GM20000 (cell line): ENCODE measurements at regions not wholly inside any gene's neighbourhood (a gene's known extent, or its start where the extent isn't known, plus 50 kb on each side); places are given as distances from the start of the nearest gene placed in this dataset.

Source experiments
- DNase-seq: peaks from one replicate; pipeline ENCODE4 v3.0.0; 2012; ENCODE audit warnings: low spot score
- TF ChIP-seq, protein P1 (sequence below): IDR thresholded peaks from 2 replicates; pipeline ENCODE4 v1.5.1; 2012; ENCODE audit warnings: mild to moderate bottlenecking, control low read depth; ENCODE audit errors: extremely low read depth, missing control alignments

- TF ChIP-seq, protein P1, sequence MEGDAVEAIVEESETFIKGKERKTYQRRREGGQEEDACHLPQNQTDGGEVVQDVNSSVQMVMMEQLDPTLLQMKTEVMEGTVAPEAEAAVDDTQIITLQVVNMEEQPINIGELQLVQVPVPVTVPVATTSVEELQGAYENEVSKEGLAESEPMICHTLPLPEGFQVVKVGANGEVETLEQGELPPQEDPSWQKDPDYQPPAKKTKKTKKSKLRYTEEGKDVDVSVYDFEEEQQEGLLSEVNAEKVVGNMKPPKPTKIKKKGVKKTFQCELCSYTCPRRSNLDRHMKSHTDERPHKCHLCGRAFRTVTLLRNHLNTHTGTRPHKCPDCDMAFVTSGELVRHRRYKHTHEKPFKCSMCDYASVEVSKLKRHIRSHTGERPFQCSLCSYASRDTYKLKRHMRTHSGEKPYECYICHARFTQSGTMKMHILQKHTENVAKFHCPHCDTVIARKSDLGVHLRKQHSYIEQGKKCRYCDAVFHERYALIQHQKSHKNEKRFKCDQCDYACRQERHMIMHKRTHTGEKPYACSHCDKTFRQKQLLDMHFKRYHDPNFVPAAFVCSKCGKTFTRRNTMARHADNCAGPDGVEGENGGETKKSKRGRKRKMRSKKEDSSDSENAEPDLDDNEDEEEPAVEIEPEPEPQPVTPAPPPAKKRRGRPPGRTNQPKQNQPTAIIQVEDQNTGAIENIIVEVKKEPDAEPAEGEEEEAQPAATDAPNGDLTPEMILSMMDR, result no peak
- no peak for DNase-seq
Measured at GRCh38 chr2:107437265-107437664, 389.4 kb upstream of the RGPD4 start.

DNA sequence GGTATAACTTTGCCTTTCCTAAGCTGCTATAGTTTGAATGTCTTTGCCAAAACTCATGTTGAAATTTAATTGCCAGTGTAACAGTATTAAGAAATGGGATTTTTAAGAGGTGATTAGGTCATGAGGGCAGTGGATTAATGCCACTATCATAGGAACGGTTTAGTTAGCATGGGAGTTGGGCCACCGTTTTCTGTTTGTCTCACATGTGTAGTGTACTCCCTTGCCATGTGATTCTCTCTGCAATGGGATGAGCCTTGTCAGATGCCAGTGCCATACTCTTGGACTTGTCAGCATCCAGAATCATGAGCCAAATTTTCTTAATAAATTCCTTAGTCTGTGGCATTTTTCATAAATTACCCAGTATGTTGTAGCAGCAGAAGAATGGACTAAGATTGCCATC is 388.9 kb upstream of the RGPD4 start:
- TF ChIP-seq, protein P1, result no peak
- DNase-seq, result no peak

- no peak for DNase-seq
Measured at GRCh38 chr2:107448160-107448559, 378.5 kb upstream of the RGPD4 start.

GRCh38 chr2:107461301-107461700 is 365.4 kb upstream of the RGPD4 start:
- no peak for DNase-seq
- TF ChIP-seq, protein P1, result no peak

More at GRCh38 chr2:107448160-107448559, 378.5 kb upstream of the RGPD4 start:
- TF ChIP-seq, protein P1, result no peak

GRCh38 chr2:107462181-107462580 is 364.5 kb upstream of the RGPD4 start:
- TF ChIP-seq, protein P1, result no peak
- no peak for DNase-seq

DNA sequence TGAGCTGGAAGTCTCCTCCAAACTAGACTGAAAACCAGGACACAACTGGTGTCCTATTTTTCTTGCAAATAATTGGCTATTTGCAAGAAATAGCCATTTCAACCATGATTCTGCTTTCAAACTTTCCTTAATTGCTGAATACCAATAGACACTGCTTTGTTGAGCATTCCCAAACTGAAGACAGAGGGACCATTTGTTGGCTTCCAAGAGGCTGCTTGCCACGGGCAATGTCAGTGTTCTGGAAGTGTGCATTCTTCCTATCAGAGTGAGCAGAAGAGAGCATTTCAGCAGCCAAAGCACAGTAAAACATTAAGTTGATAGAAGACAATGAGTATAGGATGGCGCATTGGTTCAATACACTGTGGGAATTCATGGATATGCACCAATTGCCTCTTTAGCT is 360.5 kb upstream of the RGPD4 start:
- TF ChIP-seq, protein P1, result no peak

DNA sequence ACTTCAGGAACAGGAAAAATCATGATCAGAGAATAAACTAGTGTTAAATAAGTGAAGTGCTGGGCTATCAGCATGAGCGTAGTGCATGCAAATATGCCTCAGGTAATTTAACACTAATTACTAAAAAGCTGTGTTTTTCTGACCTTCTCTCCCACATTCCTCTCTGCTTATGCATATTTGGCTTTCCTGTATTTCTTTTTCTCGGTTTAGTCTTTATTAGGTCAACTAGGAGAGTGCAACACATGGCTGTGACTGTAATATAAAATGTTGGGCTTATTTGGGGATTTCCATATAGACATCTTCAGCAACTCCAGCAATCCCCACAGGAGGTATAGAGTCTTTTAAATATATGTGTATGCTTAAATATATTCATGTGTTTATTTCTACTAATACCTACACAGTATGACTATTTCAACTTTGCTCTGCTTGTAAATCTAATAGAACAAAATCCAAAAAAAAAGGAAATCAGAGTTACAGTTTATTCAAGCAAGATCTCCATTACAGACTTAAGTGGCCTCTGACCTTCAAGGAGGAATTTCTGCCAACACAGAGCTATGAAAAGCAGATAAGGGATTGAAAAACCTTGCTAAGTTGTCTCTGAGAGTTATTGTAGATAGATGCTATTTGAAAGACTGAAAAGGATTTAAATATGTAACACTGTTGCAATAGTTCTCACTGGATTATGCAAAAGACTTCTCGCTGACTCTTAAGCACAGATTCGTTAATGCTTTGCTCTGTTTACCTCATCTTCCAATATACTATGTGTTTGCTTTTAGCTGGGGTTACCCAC is 359.5 kb upstream of the RGPD4 start:
- TF ChIP-seq, protein P1, result no peak

More for the DNA sequence above, 360.5 kb upstream of the RGPD4 start:
- DNase-seq, result no peak

More for the DNA sequence above, 359.5 kb upstream of the RGPD4 start:
- DNase-seq, result no peak
